Upper lobe of left lung (tissue), 4 donors: ENCODE measurements at regions not wholly inside any gene's neighbourhood (a gene's known extent, or its start where the extent isn't known, plus 50 kb on each side); places are given as distances from the start of the nearest gene placed in this dataset.

Experiments used
- CTCF ChIP-seq, 6 experiments: fragments of 450-650 bp in 4 of 6; fragments of 200-600 bp in 2 of 6; sonication (generic) in 2 of 6; IDR thresholded peaks; one replicate each; pipeline ENCODE4 v1.5.1; 2016 to 2019; ENCODE audit warnings: antibody characterized with exemption in 6 of 6
- EP300 ChIP-seq, 4 donors: sonication (generic); formaldehyde crosslinking; IDR thresholded peaks; one replicate each; pipeline ENCODE4 v1.5.1; 2017; ENCODE audit warnings: antibody characterized with exemption in 4 of 4, control low read depth in 2 of 4
- POLR2A ChIP-seq, 4 donors: fragments of 450-650 bp; IDR thresholded peaks; one replicate each; pipeline ENCODE4 v1.5.1; 2016 to 2017; ENCODE audit warnings: antibody characterized with exemption in 4 of 4, mild to moderate bottlenecking in 2 of 4
- POLR2AphosphoS5 ChIP-seq, 2 donors: sonication (generic); formaldehyde crosslinking; IDR thresholded peaks; one replicate each; pipeline ENCODE4 v1.5.1; 2017; ENCODE audit warnings: antibody characterized with exemption in 2 of 2

GRCh38 chr5:175813943-175814630 is 57.3 kb upstream of the CPLX2 start:
- no peak for TF ChIP-seq POLR2AphosphoS5 (IDR thresholded peaks at IDR 0.05)
- TF ChIP-seq CTCF (IDR thresholded peaks at IDR 0.05) = no peak
- TF ChIP-seq POLR2A (IDR thresholded peaks at IDR 0.05) = no peak
- no peak for TF ChIP-seq EP300 (IDR thresholded peaks at IDR 0.05)
